Motor neuron (in vitro differentiated cells): ENCODE measurements at regions not wholly inside any gene's neighbourhood (a gene's known extent, or its start where the extent isn't known, plus 50 kb on each side); places are given as distances from the start of the nearest gene placed in this dataset.

ENCODE experiments used
- ATAC-seq, 8 experiments: fragments of 200-7000 bp; cut with Tn5 transposase; replicated peaks in 6 of 8; 2 replicates each; pipeline ENCODE4 v1.8.0; 2021; ENCODE audit warnings: mild to moderate bottlenecking in 8 of 8, moderate library complexity in 8 of 8
- H3K27ac ChIP-seq, 2 donors: fragments of 250-450 bp; sonication (Bioruptor Pico); 2 replicates each; pipeline ENCODE4 v1.9.0; 2021; ENCODE audit warnings: antibody characterized with exemption in 2 of 2, mild to moderate bottlenecking in 2 of 2, moderate library complexity in 1 of 2
- H3K4me1 ChIP-seq, 2 donors: fragments of 250-450 bp; sonication (Bioruptor Pico); replicated peaks in 1 of 2; 2 replicates each; pipeline ENCODE4 v1.6.1; 2021; ENCODE audit warnings: antibody characterized with exemption in 2 of 2, mild to moderate bottlenecking in 2 of 2, moderate library complexity in 1 of 2
- H3K4me3 ChIP-seq, 5 donors: fragments of 250-450 bp; sonication (Bioruptor Pico); 2 replicates each; pipeline ENCODE4 v1.9.0; 2021; ENCODE audit warnings: antibody characterized with exemption in 5 of 5, mild to moderate bottlenecking in 5 of 5, moderate library complexity in 4 of 5
- WGBS, 10 experiments: fragments of 450-650 bp; shearing (Covaris generic); methylation state at CpG; one replicate each; pipeline ENCODE4 v1.0.0; 2022; 5-methylcytosine and 5-hydroxymethylcytosine counted together
- in situ Hi-C, 9 experiments: fragments of 400-800 bp; cut with MboI; loops; one replicate each; pipeline ENCODE4 v1.15.0; 2021; ENCODE audit warnings: low sequenced_read_pairs in 9 of 9, low pct_unique_long_range_greater_than_20kb in 2 of 9; ENCODE audit not compliant: unreplicated experiment in 9 of 9

DNA sequence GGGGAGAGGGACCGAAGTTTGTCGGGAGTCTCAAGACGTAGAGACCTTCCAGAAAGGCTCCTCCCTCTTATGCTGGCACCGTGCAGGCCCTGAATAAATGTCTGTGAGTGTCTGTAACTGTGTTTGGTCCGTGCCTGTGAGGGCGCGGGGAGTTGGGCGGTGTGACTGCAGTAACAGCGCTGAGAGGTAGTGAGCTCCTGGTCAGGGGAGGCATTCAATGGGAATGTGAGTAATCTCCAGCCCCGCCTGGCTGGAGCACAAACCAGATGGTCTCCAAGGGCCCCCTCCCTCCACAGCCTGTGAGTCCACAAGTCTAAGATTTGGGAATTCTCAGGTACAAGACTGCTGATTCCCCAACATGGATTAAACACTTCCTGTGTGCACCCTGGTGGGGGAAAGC is 100.0 kb downstream of the HMX1 start:
- no peak for ATAC-seq
- Histone ChIP-seq H3K4me3 (no peak overlapping the region), H3K27ac (no peak overlapping the region), H3K4me1 (no peaks in the 10 kb centered on the region)
- in situ Hi-C loops, result no loop called here
- WGBS, 10 experiments, result 20 to 82% (median 45%) methylated on average over 1 to 7 of the region's 10 CpGs; no CpG with 5 or more reads in 7 of the 10 experiments

DNA sequence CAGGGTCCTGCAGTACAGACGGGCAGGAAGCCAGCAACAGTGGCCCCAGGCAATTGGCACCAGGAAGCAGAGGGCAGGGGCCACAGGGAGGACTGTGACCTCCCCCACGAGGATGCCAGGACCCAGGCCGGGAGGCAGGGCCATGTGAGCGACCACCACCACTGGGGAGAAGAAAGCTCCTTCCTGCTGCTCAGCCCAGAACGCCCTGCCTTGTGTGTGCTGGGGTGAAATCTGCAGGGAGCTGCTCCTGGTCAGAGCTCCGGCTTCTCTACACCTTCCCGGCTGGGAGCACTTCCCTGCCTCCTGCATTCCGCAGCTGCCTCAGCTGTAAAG is 100.4 kb downstream of the HMX1 start:
- Histone ChIP-seq H3K27ac (no peak overlapping the region), H3K4me1 (no peaks in the 10 kb centered on the region), H3K4me3 (no peak overlapping the region)
- WGBS, 10 experiments, result 0 to 76% (median 17%) methylated on average over 2 to 4 of the region's 8 CpGs; no CpG with 5 or more reads in 5 of the 10 experiments
- in situ Hi-C loops, result no loop called here
- peak in 1 of 8 experiments; percentile 18 for ATAC-seq

DNA sequence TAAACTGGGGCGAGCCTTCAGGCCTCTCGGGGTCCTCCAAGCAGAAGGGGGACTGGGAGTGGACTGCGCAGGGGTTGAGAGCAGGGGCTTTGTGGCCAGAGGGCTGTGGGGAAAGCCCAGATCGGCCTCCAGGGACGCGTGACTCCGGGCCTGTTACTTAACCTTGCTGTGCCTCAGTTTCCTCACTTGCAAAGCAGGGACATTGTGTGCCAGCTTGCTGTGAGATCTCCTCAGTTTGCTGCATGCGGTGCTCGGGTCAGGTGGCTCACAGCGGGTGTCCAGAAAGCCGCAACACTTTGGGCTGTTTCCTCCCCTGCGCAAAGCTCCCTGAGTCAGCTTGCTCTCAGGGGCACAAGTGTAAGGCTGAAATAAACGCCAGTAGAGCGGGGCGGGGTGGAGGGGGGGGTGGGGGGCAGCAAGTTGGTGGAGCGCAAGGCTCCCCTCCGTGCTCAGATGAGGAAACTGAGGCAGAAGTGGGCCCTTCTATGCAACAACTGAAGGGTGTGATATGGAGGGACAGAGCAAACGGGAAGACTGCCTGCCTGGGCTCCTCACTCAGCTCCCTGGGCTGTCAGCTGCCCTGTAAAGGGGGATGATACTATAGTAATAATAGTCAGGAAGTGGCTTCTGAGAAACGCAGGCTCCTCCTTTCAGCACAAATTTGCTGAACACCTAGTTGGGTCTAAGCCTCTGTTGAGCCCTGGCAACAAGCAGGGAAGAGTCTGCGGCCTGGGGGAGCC is 101.0 kb downstream of the HMX1 start:
- 20 to 87% (median 66%) methylated on average over 1 to 10 of the region's 20 CpGs; no CpG with 5 or more reads in 4 of the 10 experiments for WGBS, 10 experiments
- no peak for ATAC-seq
- in situ Hi-C loops, result no loop called here

DNA sequence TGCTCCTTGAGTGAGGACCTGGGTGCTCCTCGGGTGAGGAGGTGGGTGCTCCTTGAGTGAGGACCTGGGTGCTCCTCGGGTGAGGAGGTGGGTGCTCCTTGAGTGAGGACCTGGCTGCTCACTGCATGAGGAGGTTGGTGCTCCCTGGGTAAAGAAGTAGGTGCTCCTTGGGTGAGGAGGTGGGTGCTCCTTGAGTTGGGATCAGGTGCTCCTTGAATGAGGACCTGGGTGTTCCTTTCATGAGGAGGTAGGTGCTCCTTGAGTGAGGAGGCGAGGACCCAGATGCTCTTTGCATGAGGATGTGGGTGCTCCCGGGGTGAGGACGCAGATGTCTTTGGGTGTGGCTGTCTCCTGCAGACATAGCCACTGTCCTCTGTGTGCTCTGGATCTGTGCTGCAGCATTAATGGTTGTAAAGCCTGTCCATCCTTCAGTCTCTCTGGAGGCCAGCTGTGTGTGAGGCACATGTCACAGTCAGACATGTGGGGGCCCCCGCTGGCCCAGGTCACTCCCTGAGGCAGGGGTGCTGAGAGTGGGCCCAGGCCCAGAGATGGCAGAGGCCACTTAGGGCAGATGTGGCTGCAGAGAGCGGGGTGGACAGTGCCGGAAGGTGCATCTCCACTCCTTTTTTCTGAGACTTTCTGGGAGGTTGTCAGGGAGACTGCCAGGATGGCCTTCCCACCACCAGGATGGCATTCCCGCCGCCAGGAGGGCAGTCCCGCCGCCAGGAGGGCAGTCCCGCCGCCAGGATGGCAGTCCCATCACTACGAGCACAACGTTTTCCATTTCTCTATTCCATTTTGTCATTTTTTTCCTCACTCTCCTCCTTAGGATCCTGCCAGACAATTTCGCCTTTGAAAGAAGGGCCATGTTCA is 101.8 kb downstream of the HMX1 start:
- ATAC-seq, result peak in 1 of 8 experiments; percentile 27
- WGBS, 10 experiments, result 27 to 100% (median 87%) methylated on average over 2 to 8 of the region's 17 CpGs; no CpG with 5 or more reads in 4 of the 10 experiments
- H3K4me1 ChIP-seq, result no peaks in the 10 kb centered on the region
- in situ Hi-C loops, result no loop called here
- no peak overlapping the region for H3K4me3 ChIP-seq
- no peak overlapping the region for H3K27ac ChIP-seq

More for the DNA sequence above, 101.0 kb downstream of the HMX1 start:
- Histone ChIP-seq H3K4me3 (no peak overlapping the region), H3K27ac (no peak overlapping the region), H3K4me1 (no peaks in the 10 kb centered on the region)

DNA sequence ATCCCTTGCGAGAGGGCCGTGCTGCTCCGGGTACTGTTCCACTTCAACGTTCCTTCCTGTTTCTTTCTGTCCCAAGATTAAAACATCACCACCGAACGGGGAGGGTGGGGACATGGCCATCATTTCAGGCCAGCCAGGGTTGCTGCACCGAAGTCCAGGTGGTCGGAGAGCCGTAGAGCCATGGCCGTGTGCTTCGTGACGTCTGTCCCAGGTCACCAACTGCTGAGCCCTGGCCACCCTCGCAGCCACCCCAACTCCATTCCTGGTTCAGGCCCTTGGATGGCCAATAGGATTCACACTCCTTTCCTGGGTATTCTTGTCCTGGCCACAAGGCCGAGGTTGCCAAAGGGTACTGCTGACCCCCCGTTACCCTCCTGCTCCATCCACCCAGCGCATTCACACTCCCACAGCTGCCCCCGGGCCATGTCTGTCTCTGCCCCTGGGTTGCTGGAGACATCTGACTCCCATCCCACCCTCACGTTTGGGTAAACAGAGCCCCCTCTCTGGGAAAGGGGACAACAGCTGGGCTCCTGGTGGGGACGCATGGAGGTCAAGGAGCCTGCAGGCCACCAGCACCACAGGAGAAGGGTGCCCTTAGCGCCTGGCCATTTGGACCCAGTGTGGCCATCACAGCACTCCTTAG is 103.2 kb downstream of the HMX1 start:
- Histone ChIP-seq H3K4me1 (no peaks in the 10 kb centered on the region), H3K4me3 (no peak overlapping the region), H3K27ac (no peak overlapping the region)
- ATAC-seq, result no peak
- in situ Hi-C loops, result no loop called here
- WGBS, 10 experiments, result 33 to 91% (median 73%) methylated on average over 1 to 6 of the region's 20 CpGs; no CpG with 5 or more reads in 4 of the 10 experiments

DNA sequence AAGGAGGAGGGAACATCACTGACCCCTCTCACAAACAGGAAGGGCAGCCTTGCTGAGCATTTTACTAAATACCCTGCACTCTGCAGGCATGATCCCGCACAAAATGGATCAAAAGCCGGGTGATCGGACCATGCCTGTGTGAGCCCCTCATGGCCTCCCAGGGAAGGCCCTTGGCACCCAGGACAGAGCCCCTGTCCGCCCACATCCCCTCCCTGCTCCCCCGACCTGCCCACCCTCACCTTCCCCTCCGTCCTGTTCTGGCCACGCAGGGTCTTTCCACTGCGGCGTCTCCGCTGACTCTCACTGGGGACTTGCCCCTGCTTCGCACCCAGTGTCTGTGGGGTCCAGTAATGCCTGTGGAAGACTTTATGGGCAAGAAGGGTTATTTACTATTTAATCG is 105.0 kb downstream of the HMX1 start:
- WGBS, 10 experiments, result 80 to 100% (median 88%) methylated on average over 1 to 5 of the region's 12 CpGs; no CpG with 5 or more reads in 6 of the 10 experiments
- no peak for ATAC-seq
- Histone ChIP-seq H3K4me1 (no peaks in the 10 kb centered on the region), H3K27ac (no peak overlapping the region), H3K4me3 (no peak overlapping the region)
- in situ Hi-C loops, result no loop called here

DNA sequence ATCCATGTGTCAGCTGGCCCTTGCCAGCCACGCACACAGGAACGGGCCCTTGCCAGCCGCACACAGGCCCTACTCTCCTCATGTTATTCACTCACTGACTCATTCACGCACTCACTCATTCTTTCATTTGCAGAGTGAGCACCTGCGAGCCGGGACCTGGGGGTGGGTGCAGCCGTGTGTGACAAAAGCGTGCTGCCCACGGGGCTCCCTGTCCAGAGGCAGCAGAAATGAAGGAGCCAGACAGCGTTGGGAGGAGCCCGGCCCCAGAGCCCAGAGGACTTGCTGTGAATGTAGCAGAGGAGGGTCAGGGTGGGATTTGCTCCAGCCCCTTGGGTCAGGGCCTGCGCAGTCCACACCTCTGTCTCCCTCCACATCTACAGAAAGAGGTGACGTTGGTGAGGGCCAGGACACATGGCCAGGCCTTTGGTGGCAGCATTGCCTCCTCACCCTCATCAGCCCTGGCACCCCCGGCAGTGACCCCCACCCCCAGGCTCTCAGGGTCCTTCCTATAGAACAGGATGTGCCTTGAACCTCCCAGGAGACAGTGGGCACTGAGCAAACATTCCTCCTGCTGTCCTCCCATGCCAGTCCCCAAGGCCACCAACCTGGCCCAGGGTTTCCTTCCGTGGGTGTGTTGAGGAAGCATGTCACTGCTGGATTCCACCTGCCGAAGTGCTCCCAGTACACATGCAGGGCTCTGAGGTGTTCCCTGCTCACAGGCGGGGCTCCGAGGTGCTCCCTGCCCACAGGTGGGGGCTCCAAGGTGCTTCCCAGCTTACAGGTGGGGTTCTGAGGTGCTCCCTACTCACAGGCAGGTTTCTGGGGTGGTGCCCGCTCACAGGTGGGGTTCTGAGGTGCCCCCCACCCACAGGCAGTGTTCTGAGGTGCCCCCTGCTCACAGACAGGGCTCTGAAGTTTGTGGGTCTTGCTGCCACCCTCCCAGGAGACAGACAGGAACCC is 105.7 kb downstream of the HMX1 start:
- 0 to 96% (median 76%) methylated on average over 1 to 6 of the region's 19 CpGs; no CpG with 5 or more reads in 6 of the 10 experiments for WGBS, 10 experiments
- in situ Hi-C loops, result no loop called here
- H3K4me3 ChIP-seq, result no peak overlapping the region
- no peak overlapping the region for H3K27ac ChIP-seq
- H3K4me1 ChIP-seq, result no peaks in the 10 kb centered on the region
- ATAC-seq, result peak in 2 of 8 experiments; percentile 23 to 39

DNA sequence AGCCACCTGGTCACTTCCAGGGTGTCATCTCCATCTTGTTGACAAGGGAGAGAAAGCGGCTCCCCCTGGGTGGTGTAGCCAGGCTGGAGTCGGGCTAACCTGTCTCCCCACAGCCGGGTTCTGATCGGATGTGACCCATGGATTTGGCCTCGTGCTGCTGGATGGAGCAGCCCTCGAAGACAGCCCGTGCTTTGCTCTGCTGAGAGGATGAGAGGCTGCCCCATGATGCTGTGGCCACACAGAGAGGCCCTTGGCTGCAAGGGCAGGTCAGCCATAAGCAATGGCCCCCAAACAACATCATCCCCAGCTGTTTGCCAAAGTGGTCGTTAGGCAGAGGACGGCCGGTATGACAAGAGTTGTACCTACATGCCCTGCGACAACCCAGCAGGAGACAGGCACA is 106.6 kb downstream of the HMX1 start:
- ATAC-seq, result no peak
- Histone ChIP-seq H3K4me3 (no peak overlapping the region), H3K4me1 (no peaks in the 10 kb centered on the region), H3K27ac (no peak overlapping the region)
- 7 to 83% (median 60%) methylated on average over 3 to 8 of the region's 11 CpGs; no CpG with 5 or more reads in 5 of the 10 experiments for WGBS, 10 experiments
- in situ Hi-C loops, result no loop called here

DNA sequence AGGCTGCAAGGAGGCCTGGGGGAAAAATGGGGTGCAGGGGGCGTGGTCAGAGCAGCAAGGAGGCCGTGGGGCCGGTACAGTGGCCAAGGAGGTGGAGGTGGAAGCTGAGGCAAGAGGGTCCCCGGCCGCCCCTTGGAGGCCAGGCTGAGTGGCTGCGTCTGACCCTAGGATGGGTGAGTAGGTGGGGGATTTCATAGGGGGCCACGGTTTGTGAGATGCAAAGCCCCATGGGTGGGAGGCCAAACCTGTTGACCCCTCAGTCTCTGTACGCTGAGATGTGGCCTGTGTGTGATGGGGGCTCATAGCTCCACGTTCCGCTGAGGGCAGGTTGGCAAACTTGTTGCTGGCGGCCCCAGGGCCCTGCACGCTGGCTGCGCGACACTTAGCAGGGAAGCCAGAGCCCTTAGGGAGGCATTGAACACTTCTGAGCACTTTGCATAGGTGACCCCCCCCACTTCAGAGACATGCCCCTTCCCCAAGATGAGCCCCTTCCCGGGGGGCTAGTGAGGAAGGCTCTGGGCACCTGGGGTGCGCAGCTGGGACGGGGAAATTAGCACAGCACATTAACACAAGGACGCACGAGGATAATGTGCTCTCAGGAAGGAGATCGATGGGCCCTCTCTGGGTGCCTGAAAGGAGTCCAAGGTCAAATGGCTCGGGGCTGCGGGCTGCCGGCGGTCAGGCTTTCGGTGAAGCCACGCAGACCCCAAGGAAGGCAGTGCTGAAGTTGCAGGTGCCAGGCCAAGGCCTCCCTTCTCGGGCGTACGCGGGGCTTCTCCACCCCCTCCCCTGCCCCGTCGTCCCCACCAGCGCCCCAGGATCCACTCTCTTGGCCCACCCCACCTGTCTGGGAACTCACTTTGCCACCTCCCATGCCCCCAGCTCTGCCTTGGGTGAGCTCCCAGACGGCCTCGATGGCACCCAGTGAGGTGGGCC is 107.4 kb downstream of the HMX1 start:
- in situ Hi-C loops, result no loop called here
- 27 to 90% (median 52%) methylated on average over 2 to 3 of the region's 35 CpGs; no CpG with 5 or more reads in 7 of the 10 experiments for WGBS, 10 experiments
- no peak overlapping the region for H3K4me3 ChIP-seq
- H3K27ac ChIP-seq, result no peak overlapping the region
- no peaks in the 10 kb centered on the region for H3K4me1 ChIP-seq
- ATAC-seq, result no peak

DNA sequence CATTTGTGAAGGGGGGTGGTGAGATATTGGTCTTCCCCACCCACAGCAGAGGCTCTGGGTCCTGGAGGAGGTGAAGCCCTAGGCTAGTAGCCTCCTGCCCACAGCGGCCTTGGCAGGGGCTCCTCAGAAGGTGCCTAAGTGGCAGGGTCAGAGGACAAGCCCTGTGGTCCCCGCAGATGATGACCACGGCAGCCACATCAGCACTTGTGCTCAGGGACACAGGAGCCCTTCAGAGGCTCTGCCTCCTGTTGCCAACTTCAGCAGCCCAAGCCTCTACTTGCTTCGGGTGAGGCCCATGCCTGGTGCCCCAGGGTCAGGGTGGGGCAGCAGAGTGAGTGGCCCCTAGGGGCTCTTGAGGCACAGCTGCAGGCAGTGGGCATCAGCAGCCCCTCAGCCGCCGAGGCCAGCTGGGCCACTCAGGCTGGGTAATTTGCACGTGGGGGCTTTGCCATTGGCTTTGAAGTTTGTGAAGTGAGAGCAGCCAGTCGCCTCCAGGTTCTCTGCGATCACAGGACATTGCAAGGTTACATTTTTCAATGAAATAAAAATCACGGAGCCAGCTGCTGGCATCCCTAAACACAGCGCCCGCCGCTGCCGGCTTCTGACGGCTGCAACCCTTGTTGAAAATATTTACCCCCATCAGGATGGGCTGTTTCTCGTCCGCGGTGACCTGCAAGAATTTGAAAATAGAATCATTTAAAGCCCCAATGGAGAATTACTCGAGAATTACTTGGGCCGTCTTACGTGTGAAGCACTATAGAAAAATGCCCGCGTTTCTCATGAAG is 108.5 kb downstream of the HMX1 start:
- ATAC-seq, result no peak
- Histone ChIP-seq H3K4me1 (no peaks in the 10 kb centered on the region), H3K27ac (no peak overlapping the region), H3K4me3 (no peak overlapping the region)
- in situ Hi-C loops, result no loop called here
- WGBS, 10 experiments, result 38 to 100% (median 87%) methylated on average over 3 to 15 of the region's 23 CpGs; no CpG with 5 or more reads in 2 of the 10 experiments

DNA sequence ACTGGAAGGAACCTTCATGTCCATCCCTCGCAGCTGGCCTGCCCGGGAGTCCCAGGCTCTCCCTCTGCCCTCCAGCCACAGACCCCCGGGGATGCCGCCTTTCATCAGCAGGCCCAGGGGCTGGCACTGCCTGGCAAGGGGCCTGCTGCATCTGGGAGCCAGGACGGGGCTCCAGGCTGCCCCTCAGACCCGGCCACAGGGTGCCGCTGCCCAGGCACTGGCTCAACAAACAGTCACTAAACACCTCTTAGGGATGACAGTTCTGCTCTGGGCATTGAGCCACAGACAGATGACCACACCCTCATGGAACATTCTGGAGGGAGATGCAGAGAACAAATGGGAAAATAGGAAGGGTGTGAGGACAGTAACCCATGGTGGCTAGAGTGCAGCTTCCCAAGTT is 109.3 kb downstream of the HMX1 start:
- in situ Hi-C loops, result no loop called here

More for the DNA sequence above, 109.3 kb downstream of the HMX1 start:
- Histone ChIP-seq H3K4me3 (no peak overlapping the region), H3K4me1 (no peaks in the 10 kb centered on the region), H3K27ac (no peak overlapping the region)
- ATAC-seq, result peak in 1 of 8 experiments; percentile 21
- 20 to 100% (median 70%) methylated on average over 1 to 2 of the region's 7 CpGs; no CpG with 5 or more reads in 6 of the 10 experiments for WGBS, 10 experiments
